ENCODE measurements at regions not wholly inside any gene's neighbourhood (a gene's known extent, or its start where the extent isn't known, plus 50 kb on each side); places are given as distances from the start of the nearest gene placed in this dataset.

GRCh38 chr9:23321049-23321448, 505.0 kb downstream of the ELAVL2 start:
- intact Hi-C loops (cut with DNase I), result no loop called here
- no peaks in the 10 kb centered on the region for H3K36me3 ChIP-seq
- H3K4me1 ChIP-seq, result no peaks in the 10 kb centered on the region
- ATAC-seq, result no peak
- DNase-seq, result no peak
- no peak overlapping the region for H3K4me3 ChIP-seq
- WGBS, 2 donors, result 54 to 58% methylated on average over 2 of the region's 2 CpGs
- H3K9me3 ChIP-seq, result peaks cover 0 to 3% (median 0%) of the 10 kb centered on the region in 11 donors
- no peaks in the 10 kb centered on the region for H3K27me3 ChIP-seq
- TF ChIP-seq CTCF (IDR thresholded peaks at IDR 0.05), result no peak
- H3K27ac ChIP-seq, result no peak overlapping the region

GRCh38 chr9:23322392-23322791, 503.6 kb downstream of the ELAVL2 start:
- Histone ChIP-seq H3K9me3 (peaks cover 0 to 3% (median 0%) of the 10 kb centered on the region in 11 donors), H3K4me1 (no peaks in the 10 kb centered on the region), H3K4me3 (no peak overlapping the region), H3K36me3 (no peaks in the 10 kb centered on the region), H3K27ac (no peak overlapping the region), H3K27me3 (no peaks in the 10 kb centered on the region)
- intact Hi-C loops (cut with DNase I), result no loop called here
- ATAC-seq, result no peak
- WGBS, 2 donors, result 65 to 66% methylated on average over 4 of the region's 4 CpGs
- TF ChIP-seq CTCF (IDR thresholded peaks at IDR 0.05), result peak in 1 of 9 donors; percentile 10
- DNase-seq, result no peak

GRCh38 chr9:23324511-23324910, 501.5 kb downstream of the ELAVL2 start:
- Histone ChIP-seq H3K4me3 (no peak overlapping the region), H3K36me3 (no peaks in the 10 kb centered on the region), H3K27ac (no peak overlapping the region), H3K9me3 (peaks cover 0 to 7% (median 0%) of the 10 kb centered on the region in 11 donors), H3K4me1 (no peaks in the 10 kb centered on the region), H3K27me3 (no peaks in the 10 kb centered on the region)
- intact Hi-C loops (cut with DNase I), result no loop called here
- DNase-seq (no peak), ATAC-seq (no peak)
- no peak for TF ChIP-seq CTCF (IDR thresholded peaks at IDR 0.05)
- WGBS, 2 donors, result 68 to 77% methylated on average over 4 of the region's 4 CpGs

GRCh38 chr9:23326597-23326996, 499.4 kb downstream of the ELAVL2 start:
- intact Hi-C loops (cut with DNase I), result no loop called here
- ATAC-seq, result no peak
- TF ChIP-seq CTCF (IDR thresholded peaks at IDR 0.05), result no peak
- Histone ChIP-seq H3K36me3 (no peaks in the 10 kb centered on the region), H3K9me3 (peaks cover 0 to 17% (median 0%) of the 10 kb centered on the region in 11 donors), H3K4me3 (no peak overlapping the region), H3K27me3 (no peaks in the 10 kb centered on the region), H3K4me1 (no peaks in the 10 kb centered on the region), H3K27ac (no peak overlapping the region)
- DNase-seq, result no peak
- 89% methylated on average over 3 of the region's 3 CpGs for WGBS, 2 donors

Measured in heart right ventricle (tissue), 16 donors.